PC-3 (cell line): ENCODE measurements at regions not wholly inside any gene's neighbourhood (a gene's known extent, or its start where the extent isn't known, plus 50 kb on each side); places are given as distances from the start of the nearest gene placed in this dataset.

Experiments
- CTCF ChIP-seq: fragments of 300-600 bp; sonication (generic); conservative IDR thresholded peaks from 2 replicates; pipeline ENCODE4 v1.5.1; 2017; ENCODE audit warnings: antibody characterized with exemption, low read depth, mild to moderate bottlenecking, low read length
- EZH2 ChIP-seq: fragments of 300-600 bp; sonication (generic); IDR thresholded peaks from one replicate; pipeline ENCODE4 v1.6.1; 2017; ENCODE audit warnings: antibody characterized with exemption, mild to moderate bottlenecking, low read length; ENCODE audit not compliant: unreplicated experiment
- EZH2phosphoT487 ChIP-seq: fragments of 300-600 bp; sonication (generic); IDR thresholded peaks from 2 replicates; pipeline ENCODE4 v1.6.1; 2018; ENCODE audit warnings: mild to moderate bottlenecking, antibody characterized with exemption, low read length, borderline replicate concordance

GRCh38 chr10:56771343-56771742 lies 410.3 kb upstream of the ZWINT start:
- no peak for TF ChIP-seq CTCF
- no peak for TF ChIP-seq EZH2
- TF ChIP-seq EZH2phosphoT487, result no peak
